ENCODE measurements at regions not wholly inside any gene's neighbourhood (a gene's known extent, or its start where the extent isn't known, plus 50 kb on each side); places are given as distances from the start of the nearest gene placed in this dataset.

DNA sequence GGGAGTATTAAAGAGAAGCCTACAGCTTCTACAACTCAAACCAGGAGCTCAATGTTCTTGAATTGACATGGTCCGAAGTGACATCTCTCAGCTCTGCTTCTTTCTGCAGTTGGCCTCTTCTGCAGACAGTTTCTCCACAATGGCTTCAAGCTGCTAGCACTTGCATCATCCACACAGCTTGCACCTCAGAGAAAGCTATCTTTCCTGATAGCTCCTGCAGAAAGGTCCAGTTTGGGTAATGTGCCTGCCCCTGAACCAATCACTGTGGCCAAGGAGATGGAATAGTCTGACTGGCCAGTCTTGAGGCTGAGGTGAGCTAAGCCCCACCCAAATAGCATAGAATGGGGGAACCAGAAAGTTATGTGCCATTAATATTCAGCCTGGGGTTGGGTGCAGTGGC, 95.8 kb upstream of the ABCA1 start:
- no peak for TF ChIP-seq POLR2AphosphoS5 (IDR thresholded peaks at IDR 0.05)
- no peak for TF ChIP-seq EP300 (IDR thresholded peaks at IDR 0.05)
- TF ChIP-seq, protein P1, sequence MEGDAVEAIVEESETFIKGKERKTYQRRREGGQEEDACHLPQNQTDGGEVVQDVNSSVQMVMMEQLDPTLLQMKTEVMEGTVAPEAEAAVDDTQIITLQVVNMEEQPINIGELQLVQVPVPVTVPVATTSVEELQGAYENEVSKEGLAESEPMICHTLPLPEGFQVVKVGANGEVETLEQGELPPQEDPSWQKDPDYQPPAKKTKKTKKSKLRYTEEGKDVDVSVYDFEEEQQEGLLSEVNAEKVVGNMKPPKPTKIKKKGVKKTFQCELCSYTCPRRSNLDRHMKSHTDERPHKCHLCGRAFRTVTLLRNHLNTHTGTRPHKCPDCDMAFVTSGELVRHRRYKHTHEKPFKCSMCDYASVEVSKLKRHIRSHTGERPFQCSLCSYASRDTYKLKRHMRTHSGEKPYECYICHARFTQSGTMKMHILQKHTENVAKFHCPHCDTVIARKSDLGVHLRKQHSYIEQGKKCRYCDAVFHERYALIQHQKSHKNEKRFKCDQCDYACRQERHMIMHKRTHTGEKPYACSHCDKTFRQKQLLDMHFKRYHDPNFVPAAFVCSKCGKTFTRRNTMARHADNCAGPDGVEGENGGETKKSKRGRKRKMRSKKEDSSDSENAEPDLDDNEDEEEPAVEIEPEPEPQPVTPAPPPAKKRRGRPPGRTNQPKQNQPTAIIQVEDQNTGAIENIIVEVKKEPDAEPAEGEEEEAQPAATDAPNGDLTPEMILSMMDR (IDR thresholded peaks at IDR 0.05), result no peak

Data from esophagus muscularis mucosa (tissue), 4 donors.